ENCODE measurements at regions not wholly inside any gene's neighbourhood (a gene's known extent, or its start where the extent isn't known, plus 50 kb on each side); places are given as distances from the start of the nearest gene placed in this dataset.

DNA sequence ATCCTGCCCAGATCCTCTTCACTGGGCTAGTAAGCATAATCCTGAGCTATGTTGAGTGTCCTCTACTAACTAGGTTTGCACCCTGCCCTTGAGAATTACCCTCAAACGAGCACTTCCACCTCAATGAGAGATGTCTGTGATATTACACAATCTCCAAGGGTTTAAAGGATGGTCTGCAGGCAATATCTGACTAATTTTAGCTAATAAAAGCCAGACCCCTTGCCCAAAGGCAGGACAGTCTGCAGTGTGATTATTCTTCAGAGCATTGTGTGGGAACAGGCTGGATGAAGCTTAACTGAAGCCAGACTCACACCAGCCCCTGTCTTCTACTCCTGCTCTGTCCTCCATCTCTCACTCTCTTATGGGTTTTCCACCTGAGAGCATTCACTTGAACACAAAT, 544.9 kb upstream of the DDX18 start:
- CTCF ChIA-PET, result no interaction called here
- DNase-seq (ENCODE audit: low read depth, low spot score), result no peak

DNA sequence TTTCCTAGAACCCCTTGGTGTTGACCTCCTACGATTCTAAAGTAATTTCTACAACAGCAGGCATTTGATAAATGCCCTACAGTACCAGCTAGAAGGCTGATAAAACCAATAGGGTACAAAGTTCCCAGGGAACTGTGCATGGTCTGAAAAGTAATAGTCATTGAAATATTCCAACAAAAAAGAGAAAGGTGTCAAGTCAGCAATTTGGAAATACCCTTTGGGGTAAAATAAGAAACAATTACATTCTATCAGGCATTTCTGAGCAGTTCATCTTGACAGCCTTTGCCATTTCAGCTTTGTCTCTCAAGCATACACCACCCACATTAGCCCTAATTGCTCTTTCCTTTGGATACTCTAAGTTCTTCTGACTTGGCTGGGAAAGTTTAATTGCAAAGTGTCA, 542.9 kb upstream of the DDX18 start:
- DNase-seq (ENCODE audit: low read depth, low spot score), result no peak
- H3K27ac ChIP-seq (ENCODE audit: low read depth, low read length), result no peak overlapping the region
- ChIA-PET CTCF (no interaction called here), POLR2A (no interaction called here)
- H3K9me3 ChIP-seq (ENCODE audit: control insufficient read depth, insufficient read depth, low read length), result no peaks in the 10 kb centered on the region; the same call in 1 of the 2 replicates
- TF ChIP-seq, protein P1, sequence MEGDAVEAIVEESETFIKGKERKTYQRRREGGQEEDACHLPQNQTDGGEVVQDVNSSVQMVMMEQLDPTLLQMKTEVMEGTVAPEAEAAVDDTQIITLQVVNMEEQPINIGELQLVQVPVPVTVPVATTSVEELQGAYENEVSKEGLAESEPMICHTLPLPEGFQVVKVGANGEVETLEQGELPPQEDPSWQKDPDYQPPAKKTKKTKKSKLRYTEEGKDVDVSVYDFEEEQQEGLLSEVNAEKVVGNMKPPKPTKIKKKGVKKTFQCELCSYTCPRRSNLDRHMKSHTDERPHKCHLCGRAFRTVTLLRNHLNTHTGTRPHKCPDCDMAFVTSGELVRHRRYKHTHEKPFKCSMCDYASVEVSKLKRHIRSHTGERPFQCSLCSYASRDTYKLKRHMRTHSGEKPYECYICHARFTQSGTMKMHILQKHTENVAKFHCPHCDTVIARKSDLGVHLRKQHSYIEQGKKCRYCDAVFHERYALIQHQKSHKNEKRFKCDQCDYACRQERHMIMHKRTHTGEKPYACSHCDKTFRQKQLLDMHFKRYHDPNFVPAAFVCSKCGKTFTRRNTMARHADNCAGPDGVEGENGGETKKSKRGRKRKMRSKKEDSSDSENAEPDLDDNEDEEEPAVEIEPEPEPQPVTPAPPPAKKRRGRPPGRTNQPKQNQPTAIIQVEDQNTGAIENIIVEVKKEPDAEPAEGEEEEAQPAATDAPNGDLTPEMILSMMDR (IDR thresholded peaks at IDR 0.05; ENCODE audit: low read depth, low read length), result no peak
- H3K27me3 ChIP-seq (ENCODE audit: control insufficient read depth, insufficient read depth, low read length), result no peaks in the 10 kb centered on the region
- no peak overlapping the region for H3K4me3 ChIP-seq (ENCODE audit: low read depth, low read length)

More for the DNA sequence above, 544.9 kb upstream of the DDX18 start:
- no peak overlapping the region for H3K4me3 ChIP-seq (ENCODE audit: low read depth, low read length)
- no peak overlapping the region for H3K27ac ChIP-seq (ENCODE audit: low read depth, low read length)
- peaks cover 3% of the 10 kb centered on the region; the same call in 1 of the 2 replicates for H3K9me3 ChIP-seq (ENCODE audit: control insufficient read depth, insufficient read depth, low read length)
- TF ChIP-seq, protein P1 (IDR thresholded peaks at IDR 0.05; ENCODE audit: low read depth, low read length), result no peak
- POLR2A ChIA-PET, result no interaction called here
- H3K27me3 ChIP-seq (ENCODE audit: control insufficient read depth, insufficient read depth, low read length), result no peaks in the 10 kb centered on the region

DNA sequence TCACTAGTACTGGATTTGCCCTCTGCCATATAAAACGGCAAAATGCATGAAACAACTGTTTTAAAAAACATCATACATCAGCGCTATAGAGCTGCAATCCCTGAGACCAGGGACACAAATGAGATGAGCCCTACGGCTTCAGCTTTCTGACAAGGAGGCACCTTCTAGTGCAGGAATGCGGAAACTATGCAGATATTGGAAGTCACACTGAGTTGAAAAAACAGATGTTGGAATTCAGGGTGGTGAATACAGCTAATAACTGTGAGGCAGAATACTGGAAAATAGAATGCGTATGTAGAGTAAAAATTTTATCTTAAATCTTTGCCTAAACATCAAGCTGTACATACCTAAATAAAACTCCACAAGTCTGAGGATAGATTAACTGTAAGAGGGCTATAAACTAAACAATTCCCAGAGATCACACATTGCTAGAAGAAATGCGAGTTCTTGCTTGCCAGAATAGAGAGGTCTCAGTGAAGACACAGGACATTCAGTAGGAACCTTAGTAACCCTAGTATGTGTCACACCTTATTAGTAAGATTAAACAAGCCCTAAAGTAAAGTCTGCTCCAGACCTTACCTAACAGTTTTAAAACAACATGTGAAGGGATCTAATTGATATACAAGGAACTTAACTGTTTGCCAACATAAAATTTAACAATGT, 541.4 kb upstream of the DDX18 start:
- Histone ChIP-seq H3K4me3 (ENCODE audit: low read depth, low read length) (no peak overlapping the region), H3K27me3 (ENCODE audit: control insufficient read depth, insufficient read depth, low read length) (no peaks in the 10 kb centered on the region), H3K27ac (ENCODE audit: low read depth, low read length) (no peak overlapping the region), H3K9me3 (ENCODE audit: control insufficient read depth, insufficient read depth, low read length) (no peaks in the 10 kb centered on the region; the same call in 1 of the 2 replicates)
- CTCF ChIA-PET, result no interaction called here
- POLR2A ChIA-PET, result no interaction called here
- DNase-seq (ENCODE audit: low read depth, low spot score), result no peak
- TF ChIP-seq, protein P1 (IDR thresholded peaks at IDR 0.05; ENCODE audit: low read depth, low read length), result no peak

DNA sequence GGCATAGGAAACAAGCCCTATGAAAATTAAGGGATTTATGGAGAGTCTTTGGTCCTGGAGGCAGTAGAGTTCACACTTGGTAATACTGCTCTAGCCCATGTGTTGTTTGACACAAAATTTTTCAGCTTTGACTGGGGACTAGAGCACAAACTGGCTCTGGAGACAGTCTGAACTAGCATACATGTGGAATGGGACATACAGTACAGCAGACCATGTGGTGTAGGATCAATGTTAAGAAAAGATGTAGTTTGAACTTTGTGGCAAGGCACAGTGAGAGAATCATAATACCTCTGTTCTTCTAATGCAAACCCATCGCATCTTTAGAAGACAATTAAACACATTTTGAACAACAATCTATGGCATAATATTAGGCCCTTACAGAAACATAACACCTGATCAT, 521.5 kb upstream of the DDX18 start:
- TF ChIP-seq, protein P1 (IDR thresholded peaks at IDR 0.05; ENCODE audit: low read depth, low read length), result no peak
- H3K27me3 ChIP-seq (ENCODE audit: control insufficient read depth, insufficient read depth, low read length), result no peaks in the 10 kb centered on the region
- DNase-seq (ENCODE audit: low read depth, low spot score), result no peak
- no peaks in the 10 kb centered on the region for H3K9me3 ChIP-seq (ENCODE audit: control insufficient read depth, insufficient read depth, low read length)
- no peak overlapping the region for H3K27ac ChIP-seq (ENCODE audit: low read depth, low read length)
- CTCF ChIA-PET, result no interaction called here
- POLR2A ChIA-PET, result no interaction called here
- no peak overlapping the region for H3K4me3 ChIP-seq (ENCODE audit: low read depth, low read length)

DNA sequence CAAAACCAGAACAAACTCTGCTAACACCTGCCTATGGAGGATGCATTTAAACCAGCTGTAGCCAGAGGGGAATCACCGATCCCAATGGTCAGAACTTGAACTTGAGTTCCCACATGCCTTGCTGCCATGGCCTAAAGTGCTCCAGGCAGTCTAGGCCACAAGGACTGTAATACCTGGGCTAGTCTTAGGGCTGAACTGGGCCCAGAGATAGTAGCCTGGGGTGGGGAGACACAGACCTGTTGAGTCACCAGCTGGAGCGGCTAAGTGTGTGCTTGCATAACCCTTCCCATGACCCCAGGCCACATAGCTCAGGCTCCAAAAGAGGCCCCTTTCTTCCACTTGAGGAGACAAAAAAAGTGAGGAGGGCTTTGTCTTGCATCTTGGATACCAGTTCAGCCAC, 515.0 kb upstream of the DDX18 start:
- Histone ChIP-seq H3K27me3 (ENCODE audit: control insufficient read depth, insufficient read depth, low read length) (no peaks in the 10 kb centered on the region), H3K4me3 (ENCODE audit: low read depth, low read length) (no peak overlapping the region), H3K27ac (ENCODE audit: low read depth, low read length) (no peak overlapping the region), H3K9me3 (ENCODE audit: control insufficient read depth, insufficient read depth, low read length) (peaks cover 12% of the 10 kb centered on the region)
- CTCF ChIA-PET, result no interaction called here
- TF ChIP-seq, protein P1 (IDR thresholded peaks at IDR 0.05; ENCODE audit: low read depth, low read length), result no peak
- POLR2A ChIA-PET, result no interaction called here
- no peak for DNase-seq (ENCODE audit: low read depth, low spot score)

All from AG04450 (cell line).